Left lung (tissue), 4 donors: ENCODE measurements at regions not wholly inside any gene's neighbourhood (a gene's known extent, or its start where the extent isn't known, plus 50 kb on each side); places are given as distances from the start of the nearest gene placed in this dataset.
A peak's percentile ranks its signal among the peaks of the same experiment; 100 is the strongest.

Experiments
- ATAC-seq: fragments of 200-7000 bp; cut with Tn5 transposase; one replicate; pipeline ENCODE4 v1.9.1; 2020; ENCODE audit warnings: moderate library complexity
- DNase-seq, 4 donors: peaks; one replicate each; pipeline ENCODE4 v3.0.0-alpha.2; 2013 to 2020
- H3K27ac ChIP-seq, 2 donors: fragments of 200-600 bp; sonication (generic) in 1 of 2; one replicate each; pipeline versions ENCODE4 v1.5.0 to v1.8.0; 2020 to 2021
- H3K27me3 ChIP-seq, 2 donors: fragments of 200-600 bp; sonication (generic) in 1 of 2; one replicate each; pipeline versions ENCODE4 v1.5.0 to v1.8.0; 2020 to 2021
- H3K36me3 ChIP-seq, 2 donors: fragments of 200-600 bp; sonication (generic) in 1 of 2; one replicate each; pipeline versions ENCODE4 v1.5.0 to v1.8.0; 2020 to 2021
- H3K4me1 ChIP-seq, 2 donors: fragments of 200-600 bp; one replicate each; pipeline ENCODE4 v1.8.0; 2021
- H3K4me3 ChIP-seq, 2 donors: fragments of 200-600 bp; sonication (generic) in 1 of 2; one replicate each; pipeline versions ENCODE4 v1.5.0 to v1.8.0; 2020 to 2021; ENCODE audit warnings: mild to moderate bottlenecking in 1 of 2
- H3K9me3 ChIP-seq, 2 donors: fragments of 200-600 bp; sonication (generic) in 1 of 2; one replicate each; pipeline versions ENCODE4 v1.5.0 to v1.8.0; 2020 to 2021
- CTCF ChIP-seq, 2 donors: fragments of 200-600 bp; sonication (generic) in 1 of 2; IDR thresholded peaks; one replicate each; pipeline versions ENCODE4 v1.5.0 to v1.8.0; 2021; ENCODE audit warnings: antibody characterized with exemption in 2 of 2
- intact Hi-C, 2 donors: fragments of 100-400 bp; cut with DNase I; formaldehyde crosslinking; loops; one replicate each; pipeline versions ENCODE4 v1.11.2 to v1.14.2; 2022
- donor health status: DM: no; HTN: yes; CAD: no.
- donor health status: DM: no; HTN: no; CAD: no.

- H3K4me1 ChIP-seq: no peaks in the 10 kb centered on the region
- H3K27ac ChIP-seq: no peak overlapping the region
- ATAC-seq (no peak), DNase-seq (no peak)
- H3K36me3 ChIP-seq: no peaks in the 10 kb centered on the region
- H3K27me3 ChIP-seq: no peaks in the 10 kb centered on the region
- H3K9me3 ChIP-seq: no peaks in the 10 kb centered on the region
- intact Hi-C loops: no loop called here
- no peak for TF ChIP-seq CTCF (IDR thresholded peaks at IDR 0.05)
- no peak overlapping the region for H3K4me3 ChIP-seq
These were observed 696.7 kb downstream of the DHX35 start for GRCh38 chr20:39658662-39659409.

GRCh38 chr20:39654171-39654570, 692.0 kb downstream of the DHX35 start:
- H3K27ac ChIP-seq: no peak overlapping the region
- intact Hi-C loops: no loop called here
- no peak overlapping the region for H3K4me3 ChIP-seq
- ATAC-seq (no peak), DNase-seq (no peak)
- no peaks in the 10 kb centered on the region for H3K4me1 ChIP-seq
- H3K27me3 ChIP-seq: no peaks in the 10 kb centered on the region
- H3K9me3 ChIP-seq: no peaks in the 10 kb centered on the region
- no peaks in the 10 kb centered on the region for H3K36me3 ChIP-seq
- no peak for TF ChIP-seq CTCF (IDR thresholded peaks at IDR 0.05)

- Histone ChIP-seq H3K4me1 (no peaks in the 10 kb centered on the region), H3K4me3 (no peak overlapping the region), H3K27ac (no peak overlapping the region), H3K27me3 (no peaks in the 10 kb centered on the region), H3K36me3 (no peaks in the 10 kb centered on the region), H3K9me3 (no peaks in the 10 kb centered on the region)
- TF ChIP-seq CTCF (IDR thresholded peaks at IDR 0.05): no peak
- no peak for DNase-seq
- intact Hi-C loops: no loop called here
- ATAC-seq: no peak
These were observed 689.6 kb downstream of the DHX35 start for GRCh38 chr20:39651645-39652325.

GRCh38 chr20:39646874-39647413, 684.8 kb downstream of the DHX35 start:
- ATAC-seq (no peak), DNase-seq (no peak)
- no peaks in the 10 kb centered on the region for H3K9me3 ChIP-seq
- H3K27me3 ChIP-seq: no peaks in the 10 kb centered on the region
- H3K27ac ChIP-seq: no peak overlapping the region
- no peak for TF ChIP-seq CTCF (IDR thresholded peaks at IDR 0.05)
- no peak overlapping the region for H3K4me3 ChIP-seq
- intact Hi-C loops: no loop called here
- no peaks in the 10 kb centered on the region for H3K36me3 ChIP-seq
- H3K4me1 ChIP-seq: no peaks in the 10 kb centered on the region

GRCh38 chr20:39645131-39645530, 683.0 kb downstream of the DHX35 start:
- intact Hi-C loops: no loop called here
- H3K36me3 ChIP-seq: no peaks in the 10 kb centered on the region
- H3K9me3 ChIP-seq: no peaks in the 10 kb centered on the region
- ATAC-seq: no peak
- H3K4me3 ChIP-seq: no peak overlapping the region
- H3K27ac ChIP-seq: no peak overlapping the region
- H3K27me3 ChIP-seq: no peaks in the 10 kb centered on the region
- H3K4me1 ChIP-seq: no peaks in the 10 kb centered on the region
- peak in 1 of 4 donors; percentile 7 for DNase-seq
- TF ChIP-seq CTCF (IDR thresholded peaks at IDR 0.05): no peak
